HEK293 (cell line): ENCODE measurements at regions not wholly inside any gene's neighbourhood (a gene's known extent, or its start where the extent isn't known, plus 50 kb on each side); places are given as distances from the start of the nearest gene placed in this dataset.

Experiments
- EGR2 ChIP-seq: fragments of 450-650 bp; formaldehyde crosslinking; IDR thresholded peaks from 2 replicates; pipeline ENCODE4 v1.5.1; 2016; ENCODE audit warnings: low read depth, missing biosample characterization, missing genetic modification characterization
- KLF9 ChIP-seq: fragments of 450-650 bp; formaldehyde crosslinking; IDR thresholded peaks from 2 replicates; pipeline ENCODE4 v1.5.1; 2016; ENCODE audit warnings: missing biosample characterization, missing genetic modification characterization, low read depth
- SP3 ChIP-seq: fragments of 450-650 bp; formaldehyde crosslinking; IDR thresholded peaks from 2 replicates; pipeline ENCODE4 v1.5.1; 2016; ENCODE audit warnings: missing biosample characterization, missing genetic modification characterization
- ZNF121 ChIP-seq: fragments of 450-650 bp; formaldehyde crosslinking; IDR thresholded peaks from 2 replicates; pipeline ENCODE4 v1.5.1; 2016; ENCODE audit warnings: missing biosample characterization, missing genetic modification characterization
- ZNF2 ChIP-seq: fragments of 450-650 bp; formaldehyde crosslinking; IDR thresholded peaks from 2 replicates; pipeline ENCODE4 v1.5.1; 2016; ENCODE audit warnings: missing biosample characterization, missing genetic modification characterization
- ZNF211 ChIP-seq: fragments of 450-650 bp; formaldehyde crosslinking; IDR thresholded peaks from 2 replicates; pipeline ENCODE4 v1.5.1; 2016; ENCODE audit warnings: low read depth, missing biosample characterization, missing genetic modification characterization
- ZNF324 ChIP-seq: fragments of 450-650 bp; formaldehyde crosslinking; IDR thresholded peaks from 2 replicates; pipeline ENCODE4 v1.5.1; 2016; ENCODE audit warnings: missing biosample characterization, missing genetic modification characterization
- ZNF341 ChIP-seq: fragments of 450-650 bp; formaldehyde crosslinking; IDR thresholded peaks from 2 replicates; pipeline ENCODE4; 2016; ENCODE audit warnings: low read depth, missing biosample characterization, missing genetic modification characterization
- ZNF404 ChIP-seq: fragments of 450-650 bp; formaldehyde crosslinking; IDR thresholded peaks from 2 replicates; pipeline ENCODE4 v1.5.1; 2017; ENCODE audit warnings: missing biosample characterization, missing genetic modification characterization
- ZNF560 ChIP-seq: fragments of 450-650 bp; formaldehyde crosslinking; IDR thresholded peaks from 2 replicates; pipeline ENCODE4 v1.5.1; 2017; ENCODE audit warnings: missing biosample characterization, missing genetic modification characterization, borderline replicate concordance
- ZNF600 ChIP-seq: fragments of 450-650 bp; formaldehyde crosslinking; IDR thresholded peaks from 2 replicates; pipeline ENCODE4 v1.5.1; 2016; ENCODE audit warnings: missing biosample characterization, missing genetic modification characterization
- ZNF621 ChIP-seq: fragments of 450-650 bp; formaldehyde crosslinking; IDR thresholded peaks from 2 replicates; pipeline ENCODE4 v1.5.1; 2017; ENCODE audit warnings: missing biosample characterization, missing genetic modification characterization
- ZNF626 ChIP-seq: fragments of 450-650 bp; sonication (Bioruptor Pico); formaldehyde crosslinking; IDR thresholded peaks from 2 replicates; pipeline ENCODE4 v1.5.1; 2018; ENCODE audit warnings: missing biosample characterization, missing genetic modification characterization, inconsistent platforms
- ZNF658 ChIP-seq: fragments of 450-650 bp; formaldehyde crosslinking; IDR thresholded peaks from 2 replicates; pipeline ENCODE4; 2016; ENCODE audit warnings: missing biosample characterization, missing genetic modification characterization
- ZNF785 ChIP-seq: fragments of 450-650 bp; formaldehyde crosslinking; IDR thresholded peaks from 2 replicates; pipeline ENCODE4 v1.5.1; 2016; ENCODE audit warnings: missing biosample characterization, missing genetic modification characterization
- ZNF791 ChIP-seq: fragments of 450-650 bp; formaldehyde crosslinking; IDR thresholded peaks from 2 replicates; pipeline ENCODE4 v1.5.1; 2016; ENCODE audit warnings: missing biosample characterization, missing genetic modification characterization
- TF ChIP-seq, protein P1 (sequence below): fragments of 450-650 bp; formaldehyde crosslinking; conservative IDR thresholded peaks from 2 replicates; pipeline ENCODE4 v1.5.1; 2016; ENCODE audit warnings: low read depth, missing biosample characterization, missing genetic modification characterization
- TF ChIP-seq, protein P2 (sequence below): fragments of 450-650 bp; formaldehyde crosslinking; IDR thresholded peaks from 2 replicates; pipeline ENCODE4 v1.5.1; 2016; ENCODE audit warnings: missing biosample characterization, missing genetic modification characterization
- TF ChIP-seq, protein P3 (sequence below): fragments of 450-650 bp; formaldehyde crosslinking; IDR thresholded peaks from 2 replicates; pipeline ENCODE4 v1.5.1; 2016; ENCODE audit warnings: missing biosample characterization, missing genetic modification characterization
- TF ChIP-seq, protein P4 (sequence below): fragments of 450-650 bp; formaldehyde crosslinking; IDR thresholded peaks from 2 replicates; pipeline ENCODE4 v1.5.1; 2016; ENCODE audit warnings: missing biosample characterization, missing genetic modification characterization
- TF ChIP-seq, protein P5 (sequence below): fragments of 450-650 bp; formaldehyde crosslinking; IDR thresholded peaks from 2 replicates; pipeline ENCODE4 v1.5.1; 2016; ENCODE audit warnings: missing biosample characterization, missing genetic modification characterization
- TF ChIP-seq, protein P6 (sequence below): fragments of 450-650 bp; formaldehyde crosslinking; IDR thresholded peaks from 2 replicates; pipeline ENCODE4 v1.5.1; 2016; ENCODE audit warnings: missing biosample characterization, missing genetic modification characterization, low read depth
- TF ChIP-seq, protein P7 (sequence below): fragments of 450-650 bp; formaldehyde crosslinking; IDR thresholded peaks from 2 replicates; pipeline ENCODE4 v1.5.1; 2016; ENCODE audit warnings: missing biosample characterization, missing genetic modification characterization

DNA sequence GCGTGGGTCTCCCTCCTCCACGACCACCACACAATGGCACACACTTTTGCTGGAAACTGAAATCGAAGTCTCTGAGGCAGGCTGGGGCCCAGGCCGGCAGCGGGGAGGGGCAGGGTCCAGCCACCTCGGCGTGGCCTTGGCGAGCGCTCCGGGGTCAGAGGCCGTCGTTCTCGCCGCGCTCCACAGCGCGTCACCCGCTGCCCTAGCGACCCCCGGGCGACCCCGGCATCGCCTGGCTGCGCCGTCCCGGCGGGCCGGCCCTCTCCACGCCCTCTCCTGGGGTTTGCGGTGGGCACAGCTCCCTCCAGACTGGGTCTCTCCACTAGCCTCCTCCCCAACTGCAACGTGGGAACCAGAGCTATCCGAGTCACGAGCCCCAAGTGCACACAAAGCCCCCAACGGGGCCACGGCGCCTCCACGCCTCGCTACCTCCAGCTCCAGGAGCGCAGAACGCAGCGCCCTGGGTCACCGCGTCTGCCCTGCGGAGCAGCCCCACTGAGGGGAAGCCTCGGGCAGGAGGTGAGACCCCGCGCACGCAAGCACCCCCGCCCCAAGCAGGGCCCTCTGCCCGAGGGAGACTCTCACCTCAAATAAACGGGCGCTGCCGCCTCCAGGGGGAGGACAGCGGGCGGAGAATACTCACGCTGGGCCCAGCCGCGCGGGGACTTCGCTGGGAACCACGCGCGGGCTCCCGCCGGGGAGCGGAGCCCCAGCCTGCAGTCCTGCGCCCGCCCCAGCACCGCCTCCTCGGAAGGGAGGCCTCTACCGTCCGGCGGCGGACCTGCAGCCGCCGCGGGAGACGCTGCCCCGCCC is 134.0 kb upstream of the BARHL2 start (continued):
- TF ChIP-seq, protein P1, sequence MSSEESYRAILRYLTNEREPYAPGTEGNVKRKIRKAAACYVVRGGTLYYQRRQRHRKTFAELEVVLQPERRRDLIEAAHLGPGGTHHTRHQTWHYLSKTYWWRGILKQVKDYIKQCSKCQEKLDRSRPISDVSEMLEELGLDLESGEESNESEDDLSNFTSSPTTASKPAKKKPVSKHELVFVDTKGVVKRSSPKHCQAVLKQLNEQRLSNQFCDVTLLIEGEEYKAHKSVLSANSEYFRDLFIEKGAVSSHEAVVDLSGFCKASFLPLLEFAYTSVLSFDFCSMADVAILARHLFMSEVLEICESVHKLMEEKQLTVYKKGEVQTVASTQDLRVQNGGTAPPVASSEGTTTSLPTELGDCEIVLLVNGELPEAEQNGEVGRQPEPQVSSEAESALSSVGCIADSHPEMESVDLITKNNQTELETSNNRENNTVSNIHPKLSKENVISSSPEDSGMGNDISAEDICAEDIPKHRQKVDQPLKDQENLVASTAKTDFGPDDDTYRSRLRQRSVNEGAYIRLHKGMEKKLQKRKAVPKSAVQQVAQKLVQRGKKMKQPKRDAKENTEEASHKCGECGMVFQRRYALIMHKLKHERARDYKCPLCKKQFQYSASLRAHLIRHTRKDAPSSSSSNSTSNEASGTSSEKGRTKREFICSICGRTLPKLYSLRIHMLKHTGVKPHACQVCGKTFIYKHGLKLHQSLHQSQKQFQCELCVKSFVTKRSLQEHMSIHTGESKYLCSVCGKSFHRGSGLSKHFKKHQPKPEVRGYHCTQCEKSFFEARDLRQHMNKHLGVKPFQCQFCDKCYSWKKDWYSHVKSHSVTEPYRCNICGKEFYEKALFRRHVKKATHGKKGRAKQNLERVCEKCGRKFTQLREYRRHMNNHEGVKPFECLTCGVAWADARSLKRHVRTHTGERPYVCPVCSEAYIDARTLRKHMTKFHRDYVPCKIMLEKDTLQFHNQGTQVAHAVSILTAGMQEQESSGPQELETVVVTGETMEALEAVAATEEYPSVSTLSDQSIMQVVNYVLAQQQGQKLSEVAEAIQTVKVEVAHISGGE (tag by site-specific recombination) = no peak
- TF ChIP-seq ZNF404 (tag by site-specific recombination) (no peak), ZNF621 (no peak), SP3 (peak; percentile 62), EGR2 (no peak), ZNF658 (no peak), ZNF341 (no peak), ZNF626 (tag by site-specific recombination) (no peak), ZNF2 (tag by site-specific recombination) (no peak), ZNF211 (tag by site-specific recombination) (no peak), ZNF785 (tag by site-specific recombination) (no peak), KLF9 (peak; percentile 60), ZNF121 (tag by site-specific recombination) (no peak), ZNF560 (tag by site-specific recombination) (no peak), ZNF791 (tag by site-specific recombination) (no peak), ZNF600 (tag by site-specific recombination) (no peak), ZNF324 (tag by site-specific recombination) (no peak)
- TF ChIP-seq, protein P2, sequence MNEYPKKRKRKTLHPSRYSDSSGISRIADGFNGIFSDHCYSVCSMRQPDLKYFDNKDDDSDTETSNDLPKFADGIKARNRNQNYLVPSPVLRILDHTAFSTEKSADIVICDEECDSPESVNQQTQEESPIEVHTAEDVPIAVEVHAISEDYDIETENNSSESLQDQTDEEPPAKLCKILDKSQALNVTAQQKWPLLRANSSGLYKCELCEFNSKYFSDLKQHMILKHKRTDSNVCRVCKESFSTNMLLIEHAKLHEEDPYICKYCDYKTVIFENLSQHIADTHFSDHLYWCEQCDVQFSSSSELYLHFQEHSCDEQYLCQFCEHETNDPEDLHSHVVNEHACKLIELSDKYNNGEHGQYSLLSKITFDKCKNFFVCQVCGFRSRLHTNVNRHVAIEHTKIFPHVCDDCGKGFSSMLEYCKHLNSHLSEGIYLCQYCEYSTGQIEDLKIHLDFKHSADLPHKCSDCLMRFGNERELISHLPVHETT (tag by site-specific recombination) = no peak
- TF ChIP-seq, protein P3, sequence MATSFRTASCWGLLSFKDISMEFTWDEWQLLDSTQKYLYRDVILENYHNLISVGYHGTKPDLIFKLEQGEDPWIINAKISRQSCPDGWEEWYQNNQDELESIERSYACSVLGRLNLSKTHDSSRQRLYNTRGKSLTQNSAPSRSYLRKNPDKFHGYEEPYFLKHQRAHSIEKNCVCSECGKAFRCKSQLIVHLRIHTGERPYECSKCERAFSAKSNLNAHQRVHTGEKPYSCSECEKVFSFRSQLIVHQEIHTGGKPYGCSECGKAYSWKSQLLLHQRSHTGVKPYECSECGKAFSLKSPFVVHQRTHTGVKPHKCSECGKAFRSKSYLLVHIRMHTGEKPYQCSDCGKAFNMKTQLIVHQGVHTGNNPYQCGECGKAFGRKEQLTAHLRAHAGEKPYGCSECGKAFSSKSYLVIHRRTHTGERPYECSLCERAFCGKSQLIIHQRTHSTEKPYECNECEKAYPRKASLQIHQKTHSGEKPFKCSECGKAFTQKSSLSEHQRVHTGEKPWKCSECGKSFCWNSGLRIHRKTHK (tag by site-specific recombination) = no peak
- TF ChIP-seq, protein P4, sequence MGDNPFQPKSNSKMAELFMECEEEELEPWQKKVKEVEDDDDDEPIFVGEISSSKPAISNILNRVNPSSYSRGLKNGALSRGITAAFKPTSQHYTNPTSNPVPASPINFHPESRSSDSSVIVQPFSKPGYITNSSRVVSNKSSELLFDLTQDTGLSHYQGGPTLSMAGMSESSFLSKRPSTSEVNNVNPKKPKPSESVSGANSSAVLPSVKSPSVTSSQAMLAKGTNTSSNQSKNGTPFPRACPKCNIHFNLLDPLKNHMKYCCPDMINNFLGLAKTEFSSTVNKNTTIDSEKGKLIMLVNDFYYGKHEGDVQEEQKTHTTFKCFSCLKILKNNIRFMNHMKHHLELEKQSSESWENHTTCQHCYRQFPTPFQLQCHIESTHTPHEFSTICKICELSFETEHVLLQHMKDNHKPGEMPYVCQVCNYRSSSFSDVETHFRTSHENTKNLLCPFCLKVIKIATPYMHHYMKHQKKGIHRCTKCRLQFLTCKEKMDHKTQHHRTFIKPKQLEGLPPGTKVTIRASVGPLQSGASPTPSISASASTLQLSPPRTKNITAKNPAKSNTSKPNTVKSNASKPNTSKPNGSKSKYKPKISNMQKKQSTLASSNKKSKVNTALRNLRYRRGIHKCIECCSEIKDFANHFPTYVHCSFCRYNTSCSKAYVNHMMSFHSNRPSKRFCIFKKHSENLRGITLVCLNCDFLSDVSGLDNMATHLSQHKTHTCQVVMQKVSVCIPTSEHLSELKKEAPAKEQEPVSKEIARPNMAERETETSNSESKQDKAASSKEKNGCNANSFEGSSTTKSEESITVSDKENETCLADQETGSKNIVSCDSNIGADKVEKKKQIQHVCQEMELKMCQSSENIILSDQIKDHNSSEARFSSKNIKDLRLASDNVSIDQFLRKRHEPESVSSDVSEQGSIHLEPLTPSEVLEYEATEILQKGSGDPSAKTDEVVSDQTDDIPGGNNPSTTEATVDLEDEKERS (tag by site-specific recombination) = no peak
- TF ChIP-seq, protein P5, sequence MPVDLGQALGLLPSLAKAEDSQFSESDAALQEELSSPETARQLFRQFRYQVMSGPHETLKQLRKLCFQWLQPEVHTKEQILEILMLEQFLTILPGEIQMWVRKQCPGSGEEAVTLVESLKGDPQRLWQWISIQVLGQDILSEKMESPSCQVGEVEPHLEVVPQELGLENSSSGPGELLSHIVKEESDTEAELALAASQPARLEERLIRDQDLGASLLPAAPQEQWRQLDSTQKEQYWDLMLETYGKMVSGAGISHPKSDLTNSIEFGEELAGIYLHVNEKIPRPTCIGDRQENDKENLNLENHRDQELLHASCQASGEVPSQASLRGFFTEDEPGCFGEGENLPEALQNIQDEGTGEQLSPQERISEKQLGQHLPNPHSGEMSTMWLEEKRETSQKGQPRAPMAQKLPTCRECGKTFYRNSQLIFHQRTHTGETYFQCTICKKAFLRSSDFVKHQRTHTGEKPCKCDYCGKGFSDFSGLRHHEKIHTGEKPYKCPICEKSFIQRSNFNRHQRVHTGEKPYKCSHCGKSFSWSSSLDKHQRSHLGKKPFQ (tag by site-specific recombination) = no peak
- TF ChIP-seq, protein P6, sequence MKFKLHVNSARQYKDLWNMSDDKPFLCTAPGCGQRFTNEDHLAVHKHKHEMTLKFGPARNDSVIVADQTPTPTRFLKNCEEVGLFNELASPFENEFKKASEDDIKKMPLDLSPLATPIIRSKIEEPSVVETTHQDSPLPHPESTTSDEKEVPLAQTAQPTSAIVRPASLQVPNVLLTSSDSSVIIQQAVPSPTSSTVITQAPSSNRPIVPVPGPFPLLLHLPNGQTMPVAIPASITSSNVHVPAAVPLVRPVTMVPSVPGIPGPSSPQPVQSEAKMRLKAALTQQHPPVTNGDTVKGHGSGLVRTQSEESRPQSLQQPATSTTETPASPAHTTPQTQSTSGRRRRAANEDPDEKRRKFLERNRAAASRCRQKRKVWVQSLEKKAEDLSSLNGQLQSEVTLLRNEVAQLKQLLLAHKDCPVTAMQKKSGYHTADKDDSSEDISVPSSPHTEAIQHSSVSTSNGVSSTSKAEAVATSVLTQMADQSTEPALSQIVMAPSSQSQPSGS = no peak
- TF ChIP-seq, protein P7, sequence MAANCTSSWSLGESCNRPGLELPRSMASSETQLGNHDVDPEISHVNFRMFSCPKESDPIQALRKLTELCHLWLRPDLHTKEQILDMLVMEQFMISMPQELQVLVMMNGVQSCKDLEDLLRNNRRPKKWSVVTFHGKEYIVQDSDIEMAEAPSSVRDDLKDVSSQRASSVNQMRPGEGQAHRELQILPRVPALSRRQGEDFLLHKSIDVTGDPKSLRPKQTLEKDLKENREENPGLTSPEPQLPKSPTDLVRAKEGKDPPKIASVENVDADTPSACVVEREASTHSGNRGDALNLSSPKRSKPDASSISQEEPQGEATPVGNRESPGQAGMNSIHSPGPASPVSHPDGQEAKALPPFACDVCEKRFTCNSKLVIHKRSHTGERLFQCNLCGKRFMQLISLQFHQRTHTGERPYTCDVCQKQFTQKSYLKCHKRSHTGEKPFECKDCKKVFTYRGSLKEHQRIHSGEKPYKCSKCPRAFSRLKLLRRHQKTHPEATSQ (tag by site-specific recombination) = no peak
